Type B pancreatic cell (in vitro differentiated cells): ENCODE measurements at regions not wholly inside any gene's neighbourhood (a gene's known extent, or its start where the extent isn't known, plus 50 kb on each side); places are given as distances from the start of the nearest gene placed in this dataset.

Experiments used
- DNase-seq: peaks from one replicate; pipeline ENCODE4 v3.0.0; 2021; ENCODE audit warnings: mixed read lengths; ENCODE audit not compliant: unreplicated experiment; ENCODE audit errors: extremely low spot score
- H3K27ac Mint-ChIP-seq: 2 replicates; pipeline ENCODE4 v1.8.0; 2021; ENCODE audit warnings: mild to moderate bottlenecking, mixed read lengths
- H3K27me3 Mint-ChIP-seq: 2 replicates; pipeline ENCODE4 v1.8.0; 2021; ENCODE audit warnings: mixed read lengths
- H3K36me3 Mint-ChIP-seq: 2 replicates; pipeline ENCODE4 v1.8.0; 2021; ENCODE audit warnings: mixed read lengths
- H3K4me1 Mint-ChIP-seq: one replicate; pipeline ENCODE4 v1.8.0; 2021; ENCODE audit warnings: mixed read lengths; ENCODE audit not compliant: unreplicated experiment
- H3K4me3 Mint-ChIP-seq: 2 replicates; pipeline ENCODE4 v1.8.0; 2021; ENCODE audit warnings: mild to moderate bottlenecking, mixed read lengths
- H3K9me3 Mint-ChIP-seq: 2 replicates; pipeline ENCODE4 v1.8.0; 2021; ENCODE audit warnings: mixed read lengths
- TF ChIP-seq, protein P1 (sequence below): fragments of 200-600 bp; sonication (generic); conservative IDR thresholded peaks from 2 replicates; pipeline ENCODE4 v1.5.0; 2021; ENCODE audit warnings: antibody characterized with exemption, mild to moderate bottlenecking

DNA sequence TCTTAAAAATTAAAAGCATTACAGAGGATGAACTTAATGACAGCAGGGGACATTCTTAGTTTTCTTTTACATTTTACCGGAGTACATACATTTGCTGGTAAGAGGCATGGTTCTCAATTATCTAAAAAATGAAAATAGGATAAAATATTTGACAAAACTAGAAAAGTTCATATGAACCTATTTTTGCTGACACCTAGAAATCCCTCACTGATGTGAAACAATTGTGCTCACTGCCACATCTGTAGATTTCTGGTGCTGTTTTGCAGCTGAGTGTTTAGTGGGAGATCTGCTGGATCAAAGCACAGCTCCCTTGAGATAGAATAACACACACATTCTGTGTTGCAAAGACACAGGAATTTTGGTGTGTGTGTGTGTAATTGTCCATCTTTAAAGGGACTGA lies 392.9 kb upstream of the B3GALT2 start:
- H3K36me3 Mint-ChIP-seq: no peaks in the 10 kb centered on the region
- no peaks in the 10 kb centered on the region for H3K4me1 Mint-ChIP-seq
- H3K9me3 Mint-ChIP-seq: peaks cover 10% of the 10 kb centered on the region
- H3K4me3 Mint-ChIP-seq: no peak overlapping the region
- H3K27me3 Mint-ChIP-seq: no peaks in the 10 kb centered on the region
- TF ChIP-seq, protein P1, sequence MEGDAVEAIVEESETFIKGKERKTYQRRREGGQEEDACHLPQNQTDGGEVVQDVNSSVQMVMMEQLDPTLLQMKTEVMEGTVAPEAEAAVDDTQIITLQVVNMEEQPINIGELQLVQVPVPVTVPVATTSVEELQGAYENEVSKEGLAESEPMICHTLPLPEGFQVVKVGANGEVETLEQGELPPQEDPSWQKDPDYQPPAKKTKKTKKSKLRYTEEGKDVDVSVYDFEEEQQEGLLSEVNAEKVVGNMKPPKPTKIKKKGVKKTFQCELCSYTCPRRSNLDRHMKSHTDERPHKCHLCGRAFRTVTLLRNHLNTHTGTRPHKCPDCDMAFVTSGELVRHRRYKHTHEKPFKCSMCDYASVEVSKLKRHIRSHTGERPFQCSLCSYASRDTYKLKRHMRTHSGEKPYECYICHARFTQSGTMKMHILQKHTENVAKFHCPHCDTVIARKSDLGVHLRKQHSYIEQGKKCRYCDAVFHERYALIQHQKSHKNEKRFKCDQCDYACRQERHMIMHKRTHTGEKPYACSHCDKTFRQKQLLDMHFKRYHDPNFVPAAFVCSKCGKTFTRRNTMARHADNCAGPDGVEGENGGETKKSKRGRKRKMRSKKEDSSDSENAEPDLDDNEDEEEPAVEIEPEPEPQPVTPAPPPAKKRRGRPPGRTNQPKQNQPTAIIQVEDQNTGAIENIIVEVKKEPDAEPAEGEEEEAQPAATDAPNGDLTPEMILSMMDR: no peak
- H3K27ac Mint-ChIP-seq: no peak overlapping the region
- DNase-seq: no peak

DNA sequence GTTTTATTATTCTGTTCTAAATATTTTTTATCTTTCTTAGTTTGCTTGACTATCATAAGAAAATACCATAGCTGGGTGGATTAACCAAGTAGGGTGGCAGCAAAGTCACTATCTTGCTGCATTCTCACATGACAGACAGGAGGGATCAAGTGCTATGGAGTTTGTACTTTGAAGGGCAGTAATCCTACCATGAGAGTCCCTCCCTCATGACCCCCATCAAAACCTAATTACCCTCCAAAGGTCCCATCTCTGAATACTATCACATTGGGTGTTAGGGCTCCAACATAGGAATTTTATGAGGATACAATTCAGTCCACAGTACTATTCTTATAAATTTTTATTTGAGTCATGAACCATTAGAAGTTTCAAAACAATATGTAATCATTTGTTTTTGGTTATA lies 388.5 kb upstream of the B3GALT2 start:
- DNase-seq: no peak
- peaks cover 3% of the 10 kb centered on the region for H3K9me3 Mint-ChIP-seq
- H3K4me3 Mint-ChIP-seq: no peak overlapping the region
- H3K27ac Mint-ChIP-seq: no peak overlapping the region
- no peaks in the 10 kb centered on the region for H3K4me1 Mint-ChIP-seq
- no peaks in the 10 kb centered on the region for H3K36me3 Mint-ChIP-seq
- TF ChIP-seq, protein P1: no peak
- H3K27me3 Mint-ChIP-seq: no peaks in the 10 kb centered on the region

DNA sequence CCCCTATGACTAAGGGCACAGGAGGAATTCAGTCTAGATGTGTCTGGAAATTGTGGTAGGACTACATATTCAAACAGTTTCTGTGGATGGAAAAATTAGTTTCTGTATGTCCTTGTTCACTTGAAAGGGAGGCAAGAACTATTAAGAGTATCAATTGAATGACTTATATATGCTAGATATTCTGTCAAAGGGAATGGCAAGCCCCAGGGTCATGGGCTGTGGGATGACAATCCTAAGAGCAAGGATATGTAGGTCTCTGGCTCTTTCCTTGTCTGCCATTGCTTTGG lies 383.5 kb upstream of the B3GALT2 start:
- no peak overlapping the region for H3K4me3 Mint-ChIP-seq
- H3K27me3 Mint-ChIP-seq: no peaks in the 10 kb centered on the region
- no peak for DNase-seq
- no peak overlapping the region for H3K27ac Mint-ChIP-seq
- peaks cover 3% of the 10 kb centered on the region for H3K9me3 Mint-ChIP-seq
- no peaks in the 10 kb centered on the region for H3K36me3 Mint-ChIP-seq
- H3K4me1 Mint-ChIP-seq: no peaks in the 10 kb centered on the region
- TF ChIP-seq, protein P1: no peak

DNA sequence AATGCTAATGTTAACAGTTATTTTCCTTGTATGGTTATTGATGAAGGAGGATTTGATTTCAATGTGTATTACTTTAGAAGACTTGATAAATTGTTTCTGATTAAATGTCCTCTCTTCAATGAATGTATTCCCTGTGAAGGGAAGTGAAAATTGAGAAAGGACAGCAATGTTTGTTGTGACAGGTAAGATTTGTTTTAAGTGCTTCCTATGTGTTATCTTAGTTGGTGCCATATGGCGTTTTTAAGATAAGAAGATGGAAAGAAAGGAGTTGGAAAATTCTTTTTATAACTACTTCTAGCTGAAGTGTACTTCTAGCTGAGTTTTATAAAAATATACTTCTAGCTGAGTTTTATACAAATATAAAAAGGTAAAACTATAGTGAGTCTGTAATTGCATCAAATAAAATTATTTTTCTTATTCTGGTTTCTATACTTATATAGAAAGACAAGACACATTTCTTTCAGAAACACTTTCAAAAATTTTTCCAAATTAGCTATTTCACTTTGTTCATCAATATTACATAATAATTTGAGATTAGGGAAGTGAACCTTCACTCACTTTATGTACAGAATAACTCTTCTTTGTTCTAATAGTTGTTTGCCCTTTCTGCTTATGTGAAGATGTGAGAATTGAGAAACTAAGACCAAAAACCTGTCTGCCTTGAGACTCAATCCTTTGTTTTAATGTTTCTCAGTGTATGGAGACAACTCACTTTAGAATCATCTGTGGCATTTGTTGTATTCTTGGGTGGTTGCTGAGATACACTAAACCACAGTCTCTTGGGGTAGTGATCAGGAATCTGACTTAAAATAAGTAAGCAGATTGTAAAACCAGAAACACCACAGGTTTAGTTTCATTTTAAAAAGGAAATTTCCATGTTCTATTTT lies 382.9 kb upstream of the B3GALT2 start:
- no peak overlapping the region for H3K27ac Mint-ChIP-seq
- no peak overlapping the region for H3K4me3 Mint-ChIP-seq

DNA sequence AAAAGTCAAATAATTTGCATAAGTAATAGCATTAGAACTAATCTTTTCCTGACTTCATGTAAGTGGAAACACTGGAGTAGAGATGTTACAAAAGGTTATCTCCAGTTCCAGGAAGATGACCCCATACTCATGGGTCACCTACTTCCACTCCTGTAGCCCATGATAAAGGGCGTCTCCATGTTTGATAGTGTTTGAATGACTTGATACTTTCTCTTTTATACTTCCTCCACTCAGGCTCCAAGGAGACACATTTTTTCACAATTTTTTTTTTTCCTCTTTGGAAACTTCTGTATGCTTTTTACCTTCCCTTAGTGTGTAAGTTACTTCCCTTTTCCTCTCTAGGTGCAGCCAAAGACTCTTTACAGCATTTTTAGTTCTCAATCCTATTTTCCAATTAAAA lies 382.1 kb upstream of the B3GALT2 start:
- no peaks in the 10 kb centered on the region for H3K27me3 Mint-ChIP-seq
- H3K27ac Mint-ChIP-seq: no peak overlapping the region
- no peak overlapping the region for H3K4me3 Mint-ChIP-seq
- H3K36me3 Mint-ChIP-seq: no peaks in the 10 kb centered on the region
- H3K9me3 Mint-ChIP-seq: peaks cover 3% of the 10 kb centered on the region
- TF ChIP-seq, protein P1: no peak
- DNase-seq: no peak
- no peaks in the 10 kb centered on the region for H3K4me1 Mint-ChIP-seq

More for the DNA sequence above, 382.9 kb upstream of the B3GALT2 start:
- TF ChIP-seq, protein P1: no peak
- H3K9me3 Mint-ChIP-seq: peaks cover 3% of the 10 kb centered on the region
- no peak for DNase-seq
- H3K27me3 Mint-ChIP-seq: no peaks in the 10 kb centered on the region
- H3K4me1 Mint-ChIP-seq: no peaks in the 10 kb centered on the region
- no peaks in the 10 kb centered on the region for H3K36me3 Mint-ChIP-seq
